ENCODE measurements at regions not wholly inside any gene's neighbourhood (a gene's known extent, or its start where the extent isn't known, plus 50 kb on each side); places are given as distances from the start of the nearest gene placed in this dataset.

DNA sequence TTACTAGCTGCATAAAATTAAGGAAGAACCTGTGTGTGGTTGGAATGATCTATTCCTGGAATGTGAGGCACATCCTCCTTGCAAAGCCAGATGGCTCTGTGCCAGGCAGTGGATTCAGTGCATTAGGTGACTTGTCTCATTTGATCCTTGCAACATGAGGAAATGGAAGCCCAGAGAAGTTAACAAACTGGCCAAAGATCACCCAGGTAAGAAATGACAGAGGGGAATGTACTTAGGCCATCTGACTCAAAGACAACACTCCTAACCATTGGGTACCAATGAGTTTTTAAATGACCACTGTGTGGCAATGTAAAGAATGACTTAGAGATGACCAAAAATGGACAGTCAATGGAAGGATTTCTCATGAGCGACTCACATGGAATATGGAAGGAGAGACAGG lies 114.2 kb upstream of the RXFP2 start:
- no peak overlapping the region for H3K27ac ChIP-seq (ENCODE audit: control insufficient read depth, insufficient read depth)
- POLR2A ChIA-PET = no interaction called here
- no peak overlapping the region for H3K4me2 ChIP-seq (ENCODE audit: control insufficient read depth, insufficient read depth)
- WGBS (ENCODE audit: insufficient coverage, insufficient replicate concordance, low lambda C conversion rate, missing lambda C conversion rate) = 23% methylated on average over 1 of the region's 1 CpG
- no peak overlapping the region for H2AFZ ChIP-seq (ENCODE audit: control insufficient read depth, low read depth, low read length)
- CTCF ChIA-PET = no interaction called here
- in situ Hi-C loops (cut with MboI) (no loop called here), intact Hi-C loops (cut with micrococcal nuclease; ENCODE audit: unreplicated experiment) (no loop called here)
- ATAC-seq (no peak; the same call in 2 of the 3 replicates), DNase-seq (ENCODE audit: low read depth, low spot score) (no peak), FAIRE-seq (no peak)
- no peaks in the 10 kb centered on the region for H4K20me1 ChIP-seq (ENCODE audit: control insufficient read depth, insufficient read depth)
- no TSS peak for BruUV-seq (replicated peaks)
- no peaks in the 10 kb centered on the region for H3K9me3 ChIP-seq (replicated peaks; ENCODE audit: control insufficient read depth, insufficient read depth, low read length)
- TF ChIP-seq CHD4 (IDR thresholded peaks at IDR 0.05) (no peak), FOS (IDR thresholded peaks at IDR 0.05; ENCODE audit: borderline replicate concordance, extremely low read depth, insufficient read length) (no peak), RAD21 (IDR thresholded peaks at IDR 0.05; ENCODE audit: insufficient read depth, low read depth, low read length) (no peak), KDM1A (IDR thresholded peaks at IDR 0.05; ENCODE audit: borderline replicate concordance) (no peak), SIX5 (IDR thresholded peaks at IDR 0.05; ENCODE audit: low read depth, low read length, severe bottlenecking) (no peak), SMAD5 (IDR thresholded peaks at IDR 0.05; ENCODE audit: low read depth) (no peak), RCOR1 (conservative IDR thresholded peaks at IDR 0.05; ENCODE audit: low read depth, low read length) (no peak), STAT1 (conservative IDR thresholded peaks at IDR 0.05) (no peak), RUNX3 (IDR thresholded peaks at IDR 0.05; ENCODE audit: low read length) (no peak)
- TF ChIP-seq, protein P1, sequence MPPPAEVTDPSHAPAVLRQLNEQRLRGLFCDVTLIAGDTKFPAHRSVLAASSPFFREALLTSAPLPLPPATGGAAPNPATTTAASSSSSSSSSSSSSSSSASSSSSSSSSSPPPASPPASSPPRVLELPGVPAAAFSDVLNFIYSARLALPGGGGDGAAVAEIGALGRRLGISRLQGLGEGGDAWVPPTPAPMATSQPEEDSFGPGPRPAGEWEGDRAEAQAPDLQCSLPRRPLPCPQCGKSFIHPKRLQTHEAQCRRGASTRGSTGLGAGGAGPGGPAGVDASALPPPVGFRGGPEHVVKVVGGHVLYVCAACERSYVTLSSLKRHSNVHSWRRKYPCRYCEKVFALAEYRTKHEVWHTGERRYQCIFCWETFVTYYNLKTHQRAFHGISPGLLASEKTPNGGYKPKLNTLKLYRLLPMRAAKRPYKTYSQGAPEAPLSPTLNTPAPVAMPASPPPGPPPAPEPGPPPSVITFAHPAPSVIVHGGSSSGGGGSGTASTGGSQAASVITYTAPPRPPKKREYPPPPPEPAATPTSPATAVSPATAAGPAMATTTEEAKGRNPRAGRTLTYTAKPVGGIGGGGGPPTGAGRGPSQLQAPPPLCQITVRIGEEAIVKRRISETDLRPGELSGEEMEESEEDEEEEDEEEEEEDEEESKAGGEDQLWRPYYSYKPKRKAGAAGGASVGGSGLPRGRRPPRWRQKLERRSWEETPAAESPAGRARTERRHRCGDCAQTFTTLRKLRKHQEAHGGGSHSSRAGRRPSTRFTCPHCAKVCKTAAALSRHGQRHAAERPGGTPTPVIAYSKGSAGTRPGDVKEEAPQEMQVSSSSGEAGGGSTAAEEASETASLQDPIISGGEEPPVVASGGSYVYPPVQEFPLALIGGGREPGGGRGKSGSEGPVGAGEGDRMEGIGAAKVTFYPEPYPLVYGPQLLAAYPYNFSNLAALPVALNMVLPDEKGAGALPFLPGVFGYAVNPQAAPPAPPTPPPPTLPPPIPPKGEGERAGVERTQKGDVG (CRISPR knock-in tag; IDR thresholded peaks at IDR 0.05) = no peak
- TF ChIP-seq, protein P2, sequence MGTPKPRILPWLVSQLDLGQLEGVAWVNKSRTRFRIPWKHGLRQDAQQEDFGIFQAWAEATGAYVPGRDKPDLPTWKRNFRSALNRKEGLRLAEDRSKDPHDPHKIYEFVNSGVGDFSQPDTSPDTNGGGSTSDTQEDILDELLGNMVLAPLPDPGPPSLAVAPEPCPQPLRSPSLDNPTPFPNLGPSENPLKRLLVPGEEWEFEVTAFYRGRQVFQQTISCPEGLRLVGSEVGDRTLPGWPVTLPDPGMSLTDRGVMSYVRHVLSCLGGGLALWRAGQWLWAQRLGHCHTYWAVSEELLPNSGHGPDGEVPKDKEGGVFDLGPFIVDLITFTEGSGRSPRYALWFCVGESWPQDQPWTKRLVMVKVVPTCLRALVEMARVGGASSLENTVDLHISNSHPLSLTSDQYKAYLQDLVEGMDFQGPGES (IDR thresholded peaks at IDR 0.05) = no peak
- H3K4me1 ChIP-seq (ENCODE audit: control insufficient read depth, insufficient read depth, low read length) = no peaks in the 10 kb centered on the region
- H3K36me3 ChIP-seq (ENCODE audit: control insufficient read depth in 2 of 2, insufficient read depth in 2 of 2, low read length in 1 of 2) = no peaks in the 10 kb centered on the region
- H3K9ac ChIP-seq (ENCODE audit: control insufficient read depth, insufficient read depth, low read length) = no peak overlapping the region
- RAD21 ChIA-PET (ENCODE audit: unreplicated experiment) = no interaction called here
- SMC1A ChIA-PET (ENCODE audit: uncharacterized antibody, unreplicated experiment) = no interaction called here
- H3K4me3 ChIP-seq = no peak overlapping the region
- H3K79me2 ChIP-seq (ENCODE audit: control insufficient read depth, insufficient read depth, low read length) = no peaks in the 10 kb centered on the region
- H3K27me3 ChIP-seq (replicated peaks in 1 of 2; ENCODE audit: control insufficient read depth in 2 of 2, insufficient read depth in 2 of 2, low read length in 1 of 2) = no peaks in the 10 kb centered on the region

Measured in GM12878 (cell line).